Esophagus muscularis mucosa (tissue), 3 donors: ENCODE measurements at regions not wholly inside any gene's neighbourhood (a gene's known extent, or its start where the extent isn't known, plus 50 kb on each side); places are given as distances from the start of the nearest gene placed in this dataset.

Experiments
- CTCF ChIP-seq, 3 experiments: fragments of 200-600 bp in 2 of 3; fragments of 450-650 bp in 1 of 3; sonication (generic) in 2 of 3; IDR thresholded peaks; one replicate each; pipeline ENCODE4 v1.5.1; 2017 to 2019; ENCODE audit warnings: antibody characterized with exemption in 3 of 3, mild to moderate bottlenecking in 2 of 3, moderate library complexity in 1 of 3
- POLR2A ChIP-seq: fragments of 450-650 bp; IDR thresholded peaks from one replicate; pipeline ENCODE4 v1.6.1; 2017; ENCODE audit warnings: antibody characterized with exemption, moderate library complexity, mild to moderate bottlenecking, low read depth

- TF ChIP-seq CTCF (IDR thresholded peaks at IDR 0.05) (no peak), POLR2A (no peak)
Observed at GRCh38 chr12:89140602-89141238, 211.6 kb downstream of the DUSP6 start.
